Endothelial cell of umbilical vein (primary cell): ENCODE measurements at regions not wholly inside any gene's neighbourhood (a gene's known extent, or its start where the extent isn't known, plus 50 kb on each side); places are given as distances from the start of the nearest gene placed in this dataset.

Experiments
- BruUV-seq: library from RNA; stranded (reverse); fragments of 400-500 nt; replicated peaks from 2 replicates; lab custom pipeline; 2021; lab: Mats Ljungman, UMichigan
- CTCF ChIA-PET: fragments of 300-600, 350-600 bp; sonication (Branson Sonifier 250); formaldehyde crosslinking; loops from one replicate; lab custom pipeline; 2021; ENCODE audit warnings: antibody characterized with exemption, inconsistent platforms; lab: Charles Lee
- POLR2A ChIA-PET: fragments of 300-600, 350-600 bp; sonication (Branson Sonifier 250); formaldehyde crosslinking; loops from one replicate; lab custom pipeline; 2021; ENCODE audit warnings: antibody characterized with exemption, inconsistent platforms; lab: Charles Lee
- DNase-seq: peaks from one replicate; pipeline ENCODE4 v3.0.0-alpha.2; 2011; ENCODE audit warnings: low read depth, low spot score
- FAIRE-seq: peaks from 2 replicates; lab custom pipeline; 2011; peaks lifted over from hg19 to GRCh38; lab: Jason Lieb, UNC
- H2AFZ ChIP-seq: 2 replicates; pipeline ENCODE4 v1.6.0; 2012; ENCODE audit warnings: low read depth, low read length, control low read depth, inconsistent platforms
- H3K27ac ChIP-seq: 2 replicates; pipeline ENCODE4 v1.5.1; 2011; ENCODE audit warnings: low read depth, mild to moderate bottlenecking, control low read depth, low read length, moderate library complexity; ENCODE audit not compliant: insufficient read depth
- H3K27me3 ChIP-seq, 2 experiments: 2 replicates each; pipeline versions ENCODE4 v1.6.0 to v1.6.1; 2011; ENCODE audit warnings: low read length in 2 of 2, mixed read lengths in 1 of 2; ENCODE audit not compliant: control insufficient read depth in 2 of 2, insufficient read depth in 2 of 2
- H3K36me3 ChIP-seq, 2 experiments: 2 replicates in 1 of 2; 3 replicates in 1 of 2; pipeline ENCODE4 v1.5.1; 2011; ENCODE audit warnings: low read length in 2 of 2, mild to moderate bottlenecking in 1 of 2, moderate library complexity in 1 of 2; ENCODE audit not compliant: control insufficient read depth in 2 of 2, insufficient read depth in 2 of 2; ENCODE audit errors: extremely low read depth in 1 of 2
- H3K4me1 ChIP-seq: 3 replicates; pipeline ENCODE4 v1.5.1; 2011; ENCODE audit warnings: mild to moderate bottlenecking, low read length; ENCODE audit not compliant: control insufficient read depth, insufficient read depth; ENCODE audit errors: extremely low read depth
- H3K4me2 ChIP-seq: 2 replicates; pipeline ENCODE4 v1.6.1; 2011; ENCODE audit warnings: low read length, control low read depth, mixed read lengths; ENCODE audit not compliant: insufficient read depth
- H3K4me3 ChIP-seq, 3 experiments: fragments of 200-600 bp in 1 of 3; sonication (generic), shearing (Covaris generic) in 1 of 3; replicated peaks in 1 of 3; 2 replicates each; pipeline ENCODE4 v1.5.1; 2011 to 2016; ENCODE audit warnings: control low read depth in 3 of 3, low read length in 3 of 3, mild to moderate bottlenecking in 2 of 3, inconsistent platforms in 1 of 3, low read depth in 1 of 3, moderate library complexity in 1 of 3; ENCODE audit not compliant: insufficient read depth in 1 of 3
- H3K79me2 ChIP-seq: 2 replicates; pipeline ENCODE4 v1.6.0; 2012; ENCODE audit warnings: low read length, inconsistent platforms; ENCODE audit not compliant: control insufficient read depth, insufficient read depth
- H3K9ac ChIP-seq: replicated peaks from 2 replicates; pipeline ENCODE3; 2011; ENCODE audit warnings: low read length, control low read depth; ENCODE audit not compliant: insufficient read depth; ENCODE audit errors: extremely low read depth
- H3K9me1 ChIP-seq: replicated peaks from 3 replicates; pipeline ENCODE4 v1.6.0; 2011; ENCODE audit warnings: mild to moderate bottlenecking, low read length; ENCODE audit not compliant: control insufficient read depth, insufficient read depth; ENCODE audit errors: extremely low read depth
- H3K9me3 ChIP-seq: replicated peaks from 2 replicates; pipeline ENCODE4 v1.5.1; 2012; ENCODE audit warnings: low read length, inconsistent platforms; ENCODE audit not compliant: control insufficient read depth, insufficient read depth
- H4K20me1 ChIP-seq: replicated peaks from 2 replicates; pipeline ENCODE3; 2011; ENCODE audit warnings: mild to moderate bottlenecking, low read length; ENCODE audit not compliant: control insufficient read depth, insufficient read depth; ENCODE audit errors: extremely low read depth
- EZH2 ChIP-seq: IDR thresholded peaks from 2 replicates; pipeline ENCODE4 v1.6.1; 2012; ENCODE audit warnings: borderline replicate concordance, low read depth, mild to moderate bottlenecking, moderate library complexity, low read length, inconsistent platforms; ENCODE audit not compliant: severe bottlenecking
- FOS ChIP-seq: IDR thresholded peaks from 2 replicates; pipeline ENCODE4 v1.6.1; 2011; ENCODE audit warnings: mild to moderate bottlenecking, low read length, moderate library complexity, borderline replicate concordance; ENCODE audit not compliant: insufficient read depth
- GATA2 ChIP-seq: IDR thresholded peaks from 2 replicates; pipeline ENCODE4 v1.7.0; 2011; ENCODE audit warnings: low read depth, mild to moderate bottlenecking, moderate library complexity, mixed read lengths, low read length; ENCODE audit not compliant: insufficient read length, insufficient read depth
- JUN ChIP-seq: IDR thresholded peaks from 2 replicates; pipeline ENCODE4 v1.6.1; 2011; ENCODE audit warnings: borderline replicate concordance, low read depth; ENCODE audit not compliant: insufficient read length, insufficient read depth
- MAX ChIP-seq: IDR thresholded peaks from 2 replicates; pipeline ENCODE4 v1.6.1; 2011; ENCODE audit not compliant: insufficient read depth, insufficient read length
- MYC ChIP-seq: IDR thresholded peaks from one replicate; pipeline ENCODE4 v1.6.1; 2011; ENCODE audit warnings: mild to moderate bottlenecking, low read depth, low read length
- POLR2A ChIP-seq: IDR thresholded peaks from 2 replicates; pipeline ENCODE4 v1.6.1; 2012; ENCODE audit warnings: low read depth, mild to moderate bottlenecking, control low read depth, low read length
- POLR2AphosphoS5 ChIP-seq: IDR thresholded peaks from 2 replicates; pipeline ENCODE4 v1.6.1; 2012; ENCODE audit warnings: low read depth, mild to moderate bottlenecking, control low read depth, low read length, moderate library complexity; ENCODE audit not compliant: insufficient read depth
- dilution Hi-C: fragments of 300-500 bp; cut with MboI; formaldehyde crosslinking; loops from one replicate; pipeline ENCODE4 v1.15.0; 2019; ENCODE audit warnings: low sequenced_read_pairs; ENCODE audit not compliant: extremely low pct_ligation_motif_present
- intact Hi-C: fragments of 100-400 bp; cut with micrococcal nuclease; formaldehyde crosslinking; loops from one replicate; pipeline ENCODE4 v1.10.0; 2022
- TF ChIP-seq, protein P1 (sequence below), 2 donors: IDR thresholded peaks; 1 replicate in 1 of 2; 2 replicates in 1 of 2; pipeline ENCODE4 v1.5.1; 2011; ENCODE audit warnings: low read length in 2 of 2, mild to moderate bottlenecking in 2 of 2, moderate library complexity in 2 of 2, control low read depth in 1 of 2, inconsistent platforms in 1 of 2, low read depth in 1 of 2; ENCODE audit not compliant: insufficient read depth in 1 of 2; ENCODE audit errors: extremely low read depth in 1 of 2

DNA sequence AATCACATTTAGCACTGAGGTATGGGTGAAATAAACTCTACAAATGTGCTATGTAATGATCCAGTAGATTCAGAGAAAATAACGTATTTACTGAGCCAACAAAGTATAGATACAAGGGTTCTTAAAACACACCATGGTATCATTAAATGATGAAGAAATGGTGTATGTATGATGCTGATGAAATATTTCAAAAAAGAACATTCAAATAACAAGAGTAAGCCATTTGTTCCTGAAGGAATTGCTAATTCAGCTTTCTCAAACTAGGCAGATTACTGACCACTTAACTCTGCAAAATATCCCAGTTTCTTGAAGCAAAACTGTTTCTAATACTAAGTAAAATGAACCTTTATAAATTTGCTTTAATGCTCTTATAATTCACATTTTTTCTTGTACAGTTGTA lies 97.6 kb upstream of the IFNE start:
- dilution Hi-C loops (no loop called here), intact Hi-C loops (loop anchor here (5.0 kb wide), 1 partner anchor 208 kb away; no protein-coding TSS in a partner anchor)
- no peaks in the 10 kb centered on the region for H3K9me1 ChIP-seq
- no peaks in the 10 kb centered on the region for H4K20me1 ChIP-seq
- CTCF ChIA-PET: interaction anchor here (2.5 kb wide), 1 partner anchor 20 kb away, joined by 9 read pairs; no protein-coding TSS in a partner anchor
- H3K27ac ChIP-seq: no peak overlapping the region
- H2AFZ ChIP-seq: peak overlapping the region; percentile 19
- FAIRE-seq (no peak), DNase-seq (no peak)
- no peaks in the 10 kb centered on the region for H3K9me3 ChIP-seq
- H3K9ac ChIP-seq: no peak overlapping the region
- no peaks in the 10 kb centered on the region for H3K36me3 ChIP-seq
- no peak overlapping the region for H3K4me2 ChIP-seq
- no peaks in the 10 kb centered on the region for H3K27me3 ChIP-seq
- POLR2A ChIA-PET: no interaction called here
- peaks cover 22% of the 10 kb centered on the region for H3K4me1 ChIP-seq
- H3K79me2 ChIP-seq: no peaks in the 10 kb centered on the region
- no peak for TF ChIP-seq POLR2A
- TF ChIP-seq GATA2: no peak
- no peak for TF ChIP-seq FOS
- no peak for TF ChIP-seq POLR2AphosphoS5
- no peak for TF ChIP-seq MYC
- TF ChIP-seq EZH2: no peak
- TF ChIP-seq MAX: no peak
- TF ChIP-seq JUN: no peak
- TF ChIP-seq, protein P1, sequence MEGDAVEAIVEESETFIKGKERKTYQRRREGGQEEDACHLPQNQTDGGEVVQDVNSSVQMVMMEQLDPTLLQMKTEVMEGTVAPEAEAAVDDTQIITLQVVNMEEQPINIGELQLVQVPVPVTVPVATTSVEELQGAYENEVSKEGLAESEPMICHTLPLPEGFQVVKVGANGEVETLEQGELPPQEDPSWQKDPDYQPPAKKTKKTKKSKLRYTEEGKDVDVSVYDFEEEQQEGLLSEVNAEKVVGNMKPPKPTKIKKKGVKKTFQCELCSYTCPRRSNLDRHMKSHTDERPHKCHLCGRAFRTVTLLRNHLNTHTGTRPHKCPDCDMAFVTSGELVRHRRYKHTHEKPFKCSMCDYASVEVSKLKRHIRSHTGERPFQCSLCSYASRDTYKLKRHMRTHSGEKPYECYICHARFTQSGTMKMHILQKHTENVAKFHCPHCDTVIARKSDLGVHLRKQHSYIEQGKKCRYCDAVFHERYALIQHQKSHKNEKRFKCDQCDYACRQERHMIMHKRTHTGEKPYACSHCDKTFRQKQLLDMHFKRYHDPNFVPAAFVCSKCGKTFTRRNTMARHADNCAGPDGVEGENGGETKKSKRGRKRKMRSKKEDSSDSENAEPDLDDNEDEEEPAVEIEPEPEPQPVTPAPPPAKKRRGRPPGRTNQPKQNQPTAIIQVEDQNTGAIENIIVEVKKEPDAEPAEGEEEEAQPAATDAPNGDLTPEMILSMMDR (IDR thresholded peaks at IDR 0.05; ENCODE audit: extremely low read depth in 1 of 2, insufficient read depth in 1 of 2, low read depth in 1 of 2, low read length in 2 of 2): no peak
- BruUV-seq: no TSS peak
- H3K4me3 ChIP-seq: no peak overlapping the region
